ENCODE measurements at regions not wholly inside any gene's neighbourhood (a gene's known extent, or its start where the extent isn't known, plus 50 kb on each side); places are given as distances from the start of the nearest gene placed in this dataset.

DNA sequence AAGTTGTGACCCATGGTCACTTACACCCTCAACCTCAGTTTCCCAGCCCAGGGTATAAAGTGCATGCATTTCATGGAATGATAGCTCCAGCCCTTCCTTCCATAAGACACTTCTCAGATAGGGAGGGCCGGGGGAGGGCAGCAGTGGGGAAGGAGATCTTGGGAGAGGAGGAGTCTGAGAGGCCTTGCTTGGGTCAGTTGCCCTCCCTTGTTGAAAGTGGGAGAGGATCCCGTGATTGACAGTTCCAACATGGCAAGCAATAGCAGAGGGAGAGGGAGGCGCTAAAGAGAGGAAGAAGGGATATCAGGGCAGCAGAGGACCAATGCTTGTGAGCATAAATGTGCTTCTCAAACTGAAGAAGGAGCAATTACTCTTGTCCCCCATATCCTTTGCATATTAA, 244.4 kb downstream of the CHRM3 start:
- Histone ChIP-seq H3K9me3 (ENCODE audit: low read length) (no peaks in the 10 kb centered on the region), H3K4me2 (ENCODE audit: low read length) (no peak overlapping the region), H3K36me3 (ENCODE audit: low read depth, low read length) (no peaks in the 10 kb centered on the region), H3K9ac (ENCODE audit: low read length) (no peak overlapping the region), H2AFZ (ENCODE audit: low read length) (no peak overlapping the region), H3K79me2 (ENCODE audit: low read length) (no peaks in the 10 kb centered on the region), H3K4me3 (ENCODE audit: low read length) (no peak overlapping the region), H4K20me1 (ENCODE audit: low read length) (no peaks in the 10 kb centered on the region), H3K4me1 (ENCODE audit: insufficient read depth, low read length) (no peaks in the 10 kb centered on the region), H3F3A (ENCODE audit: low read length, unreplicated experiment) (no peaks in the 10 kb centered on the region), H3K27ac (ENCODE audit: low read length) (no peak overlapping the region), H3K27me3 (ENCODE audit: low read length) (no peaks in the 10 kb centered on the region), H3K9me2 (replicated peaks; ENCODE audit: low read length) (no peaks in the 10 kb centered on the region)
- TF ChIP-seq EZH2phosphoT487 (IDR thresholded peaks at IDR 0.05; ENCODE audit: borderline replicate concordance, low read length) = no peak
- TF ChIP-seq, protein P1, sequence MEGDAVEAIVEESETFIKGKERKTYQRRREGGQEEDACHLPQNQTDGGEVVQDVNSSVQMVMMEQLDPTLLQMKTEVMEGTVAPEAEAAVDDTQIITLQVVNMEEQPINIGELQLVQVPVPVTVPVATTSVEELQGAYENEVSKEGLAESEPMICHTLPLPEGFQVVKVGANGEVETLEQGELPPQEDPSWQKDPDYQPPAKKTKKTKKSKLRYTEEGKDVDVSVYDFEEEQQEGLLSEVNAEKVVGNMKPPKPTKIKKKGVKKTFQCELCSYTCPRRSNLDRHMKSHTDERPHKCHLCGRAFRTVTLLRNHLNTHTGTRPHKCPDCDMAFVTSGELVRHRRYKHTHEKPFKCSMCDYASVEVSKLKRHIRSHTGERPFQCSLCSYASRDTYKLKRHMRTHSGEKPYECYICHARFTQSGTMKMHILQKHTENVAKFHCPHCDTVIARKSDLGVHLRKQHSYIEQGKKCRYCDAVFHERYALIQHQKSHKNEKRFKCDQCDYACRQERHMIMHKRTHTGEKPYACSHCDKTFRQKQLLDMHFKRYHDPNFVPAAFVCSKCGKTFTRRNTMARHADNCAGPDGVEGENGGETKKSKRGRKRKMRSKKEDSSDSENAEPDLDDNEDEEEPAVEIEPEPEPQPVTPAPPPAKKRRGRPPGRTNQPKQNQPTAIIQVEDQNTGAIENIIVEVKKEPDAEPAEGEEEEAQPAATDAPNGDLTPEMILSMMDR (conservative IDR thresholded peaks at IDR 0.05; ENCODE audit: low read depth, low read length) = no peak
- TF ChIP-seq EZH2 (IDR thresholded peaks at IDR 0.05; ENCODE audit: low read length, unreplicated experiment) = no peak
- ATAC-seq (no peak), DNase-seq (no peak)
- intact Hi-C loops (cut with micrococcal nuclease) = no loop called here
- ChIA-PET CTCF (no interaction called here), POLR2A (ENCODE audit: unreplicated experiment) (no interaction called here)
- no TSS peak for BruUV-seq (replicated peaks)

DNA sequence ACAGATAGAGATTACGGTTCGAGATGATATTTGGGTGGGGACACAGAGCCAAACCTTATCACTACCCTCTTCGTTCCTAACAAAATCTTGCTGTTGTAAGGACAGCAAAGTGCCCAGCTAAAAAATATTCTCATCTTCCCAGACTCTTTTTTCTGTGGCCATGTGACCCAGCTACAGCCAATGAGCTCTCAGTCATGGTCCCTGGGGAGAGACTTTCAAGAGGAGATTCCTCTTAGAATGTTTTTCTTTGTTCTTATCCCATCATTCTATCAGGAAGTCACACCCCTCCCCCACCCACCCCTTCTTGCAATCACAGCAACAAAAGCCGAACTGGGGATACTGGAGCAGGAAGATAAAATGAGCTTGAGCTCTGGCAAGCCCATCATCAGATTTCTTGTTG, 247.1 kb downstream of the CHRM3 start:
- DNase-seq (no peak), ATAC-seq (no peak)
- Histone ChIP-seq H3K9me2 (replicated peaks; ENCODE audit: low read length) (no peaks in the 10 kb centered on the region), H3K27ac (ENCODE audit: low read length) (no peak overlapping the region), H3K27me3 (ENCODE audit: low read length) (no peaks in the 10 kb centered on the region), H3K9ac (ENCODE audit: low read length) (no peak overlapping the region), H3K36me3 (ENCODE audit: low read depth, low read length) (no peaks in the 10 kb centered on the region), H2AFZ (ENCODE audit: low read length) (no peak overlapping the region), H3K4me3 (ENCODE audit: low read length) (no peak overlapping the region), H4K20me1 (ENCODE audit: low read length) (no peaks in the 10 kb centered on the region), H3F3A (ENCODE audit: low read length, unreplicated experiment) (no peaks in the 10 kb centered on the region), H3K9me3 (ENCODE audit: low read length) (no peaks in the 10 kb centered on the region), H3K4me2 (ENCODE audit: low read length) (no peak overlapping the region), H3K79me2 (ENCODE audit: low read length) (no peaks in the 10 kb centered on the region), H3K4me1 (ENCODE audit: insufficient read depth, low read length) (no peaks in the 10 kb centered on the region)
- CTCF ChIA-PET = no interaction called here
- intact Hi-C loops (cut with micrococcal nuclease) = no loop called here
- TF ChIP-seq EZH2phosphoT487 (IDR thresholded peaks at IDR 0.05; ENCODE audit: borderline replicate concordance, low read length) (no peak), EZH2 (IDR thresholded peaks at IDR 0.05; ENCODE audit: low read length, unreplicated experiment) (no peak)
- TF ChIP-seq, protein P1 (conservative IDR thresholded peaks at IDR 0.05; ENCODE audit: low read depth, low read length) = no peak
- POLR2A ChIA-PET (ENCODE audit: unreplicated experiment) = no interaction called here
- BruUV-seq (replicated peaks) = no TSS peak

DNA sequence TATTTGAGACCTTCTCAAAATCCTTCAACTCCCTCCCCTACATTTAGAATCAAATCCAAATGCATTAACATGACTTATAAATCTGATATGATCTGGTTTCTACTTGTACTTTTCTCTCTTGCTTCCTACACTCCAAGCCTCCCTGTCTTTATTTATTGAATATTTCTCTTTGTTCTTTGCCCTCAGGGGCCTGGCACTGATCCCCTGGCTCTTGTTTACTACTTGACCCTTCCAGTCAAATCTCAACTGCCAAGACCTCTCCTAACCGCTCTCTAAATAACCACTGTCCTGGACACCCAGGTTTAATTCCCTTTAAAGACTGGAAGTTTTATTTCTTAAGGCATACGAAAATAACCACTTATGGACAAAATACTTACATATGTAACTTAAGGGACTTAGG, 248.9 kb downstream of the CHRM3 start:
- TF ChIP-seq, protein P1 (conservative IDR thresholded peaks at IDR 0.05; ENCODE audit: low read depth, low read length) = no peak
- no peak for TF ChIP-seq EZH2phosphoT487 (IDR thresholded peaks at IDR 0.05; ENCODE audit: borderline replicate concordance, low read length)
- TF ChIP-seq EZH2 (IDR thresholded peaks at IDR 0.05; ENCODE audit: low read length, unreplicated experiment) = no peak
- Histone ChIP-seq H3K4me3 (ENCODE audit: low read length) (no peak overlapping the region), H3K4me2 (ENCODE audit: low read length) (no peak overlapping the region), H3F3A (ENCODE audit: low read length, unreplicated experiment) (no peaks in the 10 kb centered on the region), H3K36me3 (ENCODE audit: low read depth, low read length) (no peaks in the 10 kb centered on the region), H3K27me3 (ENCODE audit: low read length) (no peaks in the 10 kb centered on the region), H3K9me2 (replicated peaks; ENCODE audit: low read length) (no peaks in the 10 kb centered on the region), H3K79me2 (ENCODE audit: low read length) (no peaks in the 10 kb centered on the region), H3K9ac (ENCODE audit: low read length) (no peak overlapping the region), H3K9me3 (ENCODE audit: low read length) (no peaks in the 10 kb centered on the region), H2AFZ (ENCODE audit: low read length) (no peak overlapping the region), H3K4me1 (ENCODE audit: insufficient read depth, low read length) (no peaks in the 10 kb centered on the region), H3K27ac (ENCODE audit: low read length) (no peak overlapping the region), H4K20me1 (ENCODE audit: low read length) (no peaks in the 10 kb centered on the region)
- intact Hi-C loops (cut with micrococcal nuclease) = no loop called here
- no peak for ATAC-seq
- DNase-seq = no peak
- POLR2A ChIA-PET (ENCODE audit: unreplicated experiment) = no interaction called here
- BruUV-seq (replicated peaks) = no TSS peak
- CTCF ChIA-PET = no interaction called here

All from PC-3 (cell line).